ENCODE measurements at regions not wholly inside any gene's neighbourhood (a gene's known extent, or its start where the extent isn't known, plus 50 kb on each side); places are given as distances from the start of the nearest gene placed in this dataset.

DNA sequence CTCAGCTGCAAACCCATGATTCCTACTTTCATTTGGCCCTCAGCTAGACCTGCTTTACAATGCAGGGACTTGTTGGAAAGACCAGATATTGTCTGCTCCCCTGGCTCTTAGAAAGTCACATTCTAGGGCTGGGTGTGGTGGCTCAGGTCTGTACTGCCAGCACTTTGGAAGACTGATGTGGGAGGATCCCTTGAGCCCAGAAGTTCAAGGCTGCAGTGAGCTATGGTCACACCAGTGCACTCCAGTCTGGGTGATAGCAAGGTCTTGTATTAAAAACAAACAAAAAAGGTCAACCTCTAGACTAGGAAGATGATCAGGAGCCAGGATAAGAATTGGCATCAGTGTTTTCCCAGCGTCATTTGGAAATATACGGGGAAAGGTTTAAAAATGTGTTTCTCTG is 145.8 kb downstream of the PALM2AKAP2 start:
- Histone ChIP-seq H3K4me2 (ENCODE audit: insufficient read depth, low read length) (no peak overlapping the region), H3K36me3 (ENCODE audit: control insufficient read depth in 2 of 2, extremely low read depth in 1 of 2, insufficient read depth in 2 of 2, low read length in 2 of 2) (no peaks in the 10 kb centered on the region), H3K27me3 (ENCODE audit: control insufficient read depth in 2 of 2, insufficient read depth in 2 of 2, low read length in 2 of 2) (no peaks in the 10 kb centered on the region), H3K9ac (replicated peaks; ENCODE audit: extremely low read depth, insufficient read depth, low read length) (no peak overlapping the region), H3K27ac (ENCODE audit: insufficient read depth, low read depth, low read length) (no peak overlapping the region), H3K9me3 (replicated peaks; ENCODE audit: control insufficient read depth, insufficient read depth, low read length) (no peaks in the 10 kb centered on the region), H3K79me2 (ENCODE audit: control insufficient read depth, insufficient read depth, low read length) (no peaks in the 10 kb centered on the region), H3K4me3 (replicated peaks in 1 of 3; ENCODE audit: insufficient read depth in 1 of 3, low read depth in 1 of 3, low read length in 3 of 3) (no peak overlapping the region), H3K4me1 (ENCODE audit: control insufficient read depth, extremely low read depth, insufficient read depth, low read length) (peaks cover 12% of the 10 kb centered on the region), H2AFZ (ENCODE audit: low read depth, low read length) (no peak overlapping the region), H3K9me1 (replicated peaks; ENCODE audit: control insufficient read depth, extremely low read depth, insufficient read depth, low read length) (no peaks in the 10 kb centered on the region), H4K20me1 (replicated peaks; ENCODE audit: control insufficient read depth, extremely low read depth, insufficient read depth, low read length) (no peaks in the 10 kb centered on the region)
- no peak for TF ChIP-seq GATA2 (IDR thresholded peaks at IDR 0.05; ENCODE audit: insufficient read depth, insufficient read length, low read depth, low read length)
- TF ChIP-seq, protein P1, sequence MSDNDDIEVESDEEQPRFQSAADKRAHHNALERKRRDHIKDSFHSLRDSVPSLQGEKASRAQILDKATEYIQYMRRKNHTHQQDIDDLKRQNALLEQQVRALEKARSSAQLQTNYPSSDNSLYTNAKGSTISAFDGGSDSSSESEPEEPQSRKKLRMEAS (IDR thresholded peaks at IDR 0.05; ENCODE audit: insufficient read depth, insufficient read length): no peak
- no peak for TF ChIP-seq MYC (IDR thresholded peaks at IDR 0.05; ENCODE audit: low read depth, low read length)
- TF ChIP-seq, protein P2, sequence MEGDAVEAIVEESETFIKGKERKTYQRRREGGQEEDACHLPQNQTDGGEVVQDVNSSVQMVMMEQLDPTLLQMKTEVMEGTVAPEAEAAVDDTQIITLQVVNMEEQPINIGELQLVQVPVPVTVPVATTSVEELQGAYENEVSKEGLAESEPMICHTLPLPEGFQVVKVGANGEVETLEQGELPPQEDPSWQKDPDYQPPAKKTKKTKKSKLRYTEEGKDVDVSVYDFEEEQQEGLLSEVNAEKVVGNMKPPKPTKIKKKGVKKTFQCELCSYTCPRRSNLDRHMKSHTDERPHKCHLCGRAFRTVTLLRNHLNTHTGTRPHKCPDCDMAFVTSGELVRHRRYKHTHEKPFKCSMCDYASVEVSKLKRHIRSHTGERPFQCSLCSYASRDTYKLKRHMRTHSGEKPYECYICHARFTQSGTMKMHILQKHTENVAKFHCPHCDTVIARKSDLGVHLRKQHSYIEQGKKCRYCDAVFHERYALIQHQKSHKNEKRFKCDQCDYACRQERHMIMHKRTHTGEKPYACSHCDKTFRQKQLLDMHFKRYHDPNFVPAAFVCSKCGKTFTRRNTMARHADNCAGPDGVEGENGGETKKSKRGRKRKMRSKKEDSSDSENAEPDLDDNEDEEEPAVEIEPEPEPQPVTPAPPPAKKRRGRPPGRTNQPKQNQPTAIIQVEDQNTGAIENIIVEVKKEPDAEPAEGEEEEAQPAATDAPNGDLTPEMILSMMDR (IDR thresholded peaks at IDR 0.05; ENCODE audit: extremely low read depth in 1 of 2, insufficient read depth in 1 of 2, low read depth in 1 of 2, low read length in 2 of 2): no peak
- TF ChIP-seq JUN (IDR thresholded peaks at IDR 0.05; ENCODE audit: borderline replicate concordance, insufficient read depth, insufficient read length, low read depth): no peak
- TF ChIP-seq POLR2AphosphoS5 (IDR thresholded peaks at IDR 0.05; ENCODE audit: insufficient read depth, low read depth, low read length): no peak
- no peak for TF ChIP-seq FOS (IDR thresholded peaks at IDR 0.05; ENCODE audit: borderline replicate concordance, insufficient read depth, low read length)
- TF ChIP-seq EZH2 (IDR thresholded peaks at IDR 0.05; ENCODE audit: borderline replicate concordance, low read depth, low read length, severe bottlenecking): no peak
- TF ChIP-seq POLR2A (IDR thresholded peaks at IDR 0.05; ENCODE audit: low read depth, low read length): no peak
- intact Hi-C loops (cut with micrococcal nuclease): no loop called here
- FAIRE-seq (no peak), DNase-seq (ENCODE audit: low read depth, low spot score) (no peak)
- POLR2A ChIA-PET: no interaction called here
- CTCF ChIA-PET: no interaction called here
- no TSS peak for BruUV-seq (replicated peaks)
- dilution Hi-C loops (cut with MboI; ENCODE audit: extremely low pct_ligation_motif_present, low sequenced_read_pairs): no loop called here

All from endothelial cell of umbilical vein (primary cell).